ENCODE measurements at regions not wholly inside any gene's neighbourhood (a gene's known extent, or its start where the extent isn't known, plus 50 kb on each side); places are given as distances from the start of the nearest gene placed in this dataset.

- TF ChIP-seq POLR2A (IDR thresholded peaks at IDR 0.05): no peak
- TF ChIP-seq, protein P1, sequence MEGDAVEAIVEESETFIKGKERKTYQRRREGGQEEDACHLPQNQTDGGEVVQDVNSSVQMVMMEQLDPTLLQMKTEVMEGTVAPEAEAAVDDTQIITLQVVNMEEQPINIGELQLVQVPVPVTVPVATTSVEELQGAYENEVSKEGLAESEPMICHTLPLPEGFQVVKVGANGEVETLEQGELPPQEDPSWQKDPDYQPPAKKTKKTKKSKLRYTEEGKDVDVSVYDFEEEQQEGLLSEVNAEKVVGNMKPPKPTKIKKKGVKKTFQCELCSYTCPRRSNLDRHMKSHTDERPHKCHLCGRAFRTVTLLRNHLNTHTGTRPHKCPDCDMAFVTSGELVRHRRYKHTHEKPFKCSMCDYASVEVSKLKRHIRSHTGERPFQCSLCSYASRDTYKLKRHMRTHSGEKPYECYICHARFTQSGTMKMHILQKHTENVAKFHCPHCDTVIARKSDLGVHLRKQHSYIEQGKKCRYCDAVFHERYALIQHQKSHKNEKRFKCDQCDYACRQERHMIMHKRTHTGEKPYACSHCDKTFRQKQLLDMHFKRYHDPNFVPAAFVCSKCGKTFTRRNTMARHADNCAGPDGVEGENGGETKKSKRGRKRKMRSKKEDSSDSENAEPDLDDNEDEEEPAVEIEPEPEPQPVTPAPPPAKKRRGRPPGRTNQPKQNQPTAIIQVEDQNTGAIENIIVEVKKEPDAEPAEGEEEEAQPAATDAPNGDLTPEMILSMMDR (IDR thresholded peaks at IDR 0.05): no peak
Observed at GRCh38 chr12:85509857-85510256, 229.8 kb downstream of the ALX1 start.
